Activated T-helper 1 cell treated with anti-CD3 and anti-CD28 coated beads, Interleukin-12 subunit alpha, Interleukin-12 subunit beta, Interleukin-2, Interleukin-4 antibody, amounts not matched to agents 30 ng/mL and 10 ng/mL and 1 ng/mL, durations not matched to agents 14 hours and 24 hours and 36 hours (primary cell): ENCODE measurements at regions not wholly inside any gene's neighbourhood (a gene's known extent, or its start where the extent isn't known, plus 50 kb on each side); places are given as distances from the start of the nearest gene placed in this dataset.

Experiments
- DNase-seq: peaks from one replicate; pipeline ENCODE4 v3.0.0; 2021; ENCODE audit warnings: low spot score
- H3K27ac Mint-ChIP-seq: one replicate; pipeline ENCODE4 v1.8.0; 2021; ENCODE audit warnings: mild to moderate bottlenecking, mixed read lengths
- H3K27me3 Mint-ChIP-seq: one replicate; pipeline ENCODE4 v1.8.0; 2022; ENCODE audit warnings: mild to moderate bottlenecking, moderate library complexity, mixed read lengths; ENCODE audit not compliant: insufficient read depth
- H3K36me3 Mint-ChIP-seq: one replicate; pipeline ENCODE4 v1.8.0; 2021; ENCODE audit warnings: low read depth, mixed read lengths
- H3K4me1 Mint-ChIP-seq: one replicate; pipeline ENCODE4 v1.8.0; 2021; ENCODE audit warnings: low read depth, mixed read lengths
- H3K4me3 Mint-ChIP-seq: one replicate; pipeline ENCODE4 v1.8.0; 2021; ENCODE audit warnings: mild to moderate bottlenecking, moderate library complexity, mixed read lengths
- H3K9me3 Mint-ChIP-seq: one replicate; pipeline ENCODE4 v1.8.0; 2021; ENCODE audit warnings: mixed read lengths
- intact Hi-C: fragments of 100-400 bp; cut with micrococcal nuclease; formaldehyde crosslinking; loops from one replicate; pipeline ENCODE4 v1.15.1; 2024

DNA sequence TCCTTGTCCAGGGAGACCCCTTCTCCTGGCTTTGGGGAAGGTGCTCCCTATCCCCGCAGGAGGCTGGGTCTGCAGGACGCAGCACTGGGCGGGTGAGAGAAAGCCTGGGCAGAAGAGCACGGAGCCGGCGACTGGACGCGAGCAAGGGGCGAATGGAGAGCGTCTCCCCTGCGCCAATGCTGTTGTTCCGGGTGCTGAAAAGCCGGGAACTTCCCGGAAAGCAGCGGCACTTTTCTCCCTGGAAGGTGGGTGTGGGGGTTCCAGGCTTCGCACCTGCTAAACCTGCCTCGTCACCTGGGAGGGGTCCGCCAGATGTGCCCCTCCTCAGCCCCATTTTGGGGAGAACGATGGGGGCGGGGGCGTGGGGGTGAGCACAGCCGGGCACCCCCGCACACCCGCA lies 417.1 kb upstream of the TMTC1 start:
- H3K4me1 Mint-ChIP-seq = no peaks in the 10 kb centered on the region
- no peaks in the 10 kb centered on the region for H3K9me3 Mint-ChIP-seq
- intact Hi-C loops = no loop called here

DNA sequence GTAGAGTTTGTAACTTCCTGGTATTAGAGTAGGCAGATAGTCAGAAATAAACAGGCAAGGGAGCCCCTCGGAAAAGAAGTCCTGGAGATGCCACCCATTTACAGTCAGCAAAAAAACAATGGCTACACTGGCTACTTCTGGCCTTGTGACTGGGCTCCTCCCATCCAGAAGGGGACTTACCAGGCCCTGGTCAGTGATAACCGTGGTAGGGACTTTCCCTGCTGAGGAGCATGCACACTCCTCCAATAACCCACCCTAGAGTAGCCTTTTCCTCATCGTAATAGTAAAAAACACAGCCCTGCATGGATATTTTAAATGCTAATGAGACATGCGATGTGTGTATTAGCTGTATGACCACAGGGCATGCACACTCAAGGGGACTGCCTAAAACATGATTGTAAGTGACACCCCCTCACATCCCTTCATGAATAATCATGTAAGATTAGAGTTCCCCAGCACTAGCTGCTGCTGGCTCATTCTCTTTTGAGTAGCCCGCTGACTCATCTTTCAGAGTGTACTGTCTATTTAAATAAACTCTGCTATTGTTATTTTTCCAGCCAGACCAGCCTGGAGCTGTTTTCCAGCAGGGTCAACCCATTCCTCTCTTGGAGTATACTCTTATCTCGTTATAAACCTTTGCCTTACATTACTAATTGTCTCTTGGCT lies 413.8 kb upstream of the TMTC1 start:
- H3K36me3 Mint-ChIP-seq = no peaks in the 10 kb centered on the region
- H3K4me3 Mint-ChIP-seq = no peak overlapping the region
- DNase-seq = no peak
- peaks cover 3% of the 10 kb centered on the region for H3K27me3 Mint-ChIP-seq
- intact Hi-C loops = no loop called here
- no peaks in the 10 kb centered on the region for H3K9me3 Mint-ChIP-seq
- no peak overlapping the region for H3K27ac Mint-ChIP-seq
- H3K4me1 Mint-ChIP-seq = no peaks in the 10 kb centered on the region

More for the DNA sequence above, 417.1 kb upstream of the TMTC1 start:
- Mint-ChIP-seq H3K27ac (no peak overlapping the region), H3K27me3 (peaks cover 5% of the 10 kb centered on the region), H3K36me3 (no peaks in the 10 kb centered on the region), H3K4me3 (no peak overlapping the region)
- no peak for DNase-seq

- H3K27me3 Mint-ChIP-seq = no peaks in the 10 kb centered on the region
- no peaks in the 10 kb centered on the region for H3K4me1 Mint-ChIP-seq
- H3K27ac Mint-ChIP-seq = no peak overlapping the region
- intact Hi-C loops = no loop called here
- DNase-seq = no peak
- H3K9me3 Mint-ChIP-seq = no peaks in the 10 kb centered on the region
- no peak overlapping the region for H3K4me3 Mint-ChIP-seq
- no peaks in the 10 kb centered on the region for H3K36me3 Mint-ChIP-seq
Measured at GRCh38 chr12:30191696-30192455, 408.1 kb upstream of the TMTC1 start.

DNA sequence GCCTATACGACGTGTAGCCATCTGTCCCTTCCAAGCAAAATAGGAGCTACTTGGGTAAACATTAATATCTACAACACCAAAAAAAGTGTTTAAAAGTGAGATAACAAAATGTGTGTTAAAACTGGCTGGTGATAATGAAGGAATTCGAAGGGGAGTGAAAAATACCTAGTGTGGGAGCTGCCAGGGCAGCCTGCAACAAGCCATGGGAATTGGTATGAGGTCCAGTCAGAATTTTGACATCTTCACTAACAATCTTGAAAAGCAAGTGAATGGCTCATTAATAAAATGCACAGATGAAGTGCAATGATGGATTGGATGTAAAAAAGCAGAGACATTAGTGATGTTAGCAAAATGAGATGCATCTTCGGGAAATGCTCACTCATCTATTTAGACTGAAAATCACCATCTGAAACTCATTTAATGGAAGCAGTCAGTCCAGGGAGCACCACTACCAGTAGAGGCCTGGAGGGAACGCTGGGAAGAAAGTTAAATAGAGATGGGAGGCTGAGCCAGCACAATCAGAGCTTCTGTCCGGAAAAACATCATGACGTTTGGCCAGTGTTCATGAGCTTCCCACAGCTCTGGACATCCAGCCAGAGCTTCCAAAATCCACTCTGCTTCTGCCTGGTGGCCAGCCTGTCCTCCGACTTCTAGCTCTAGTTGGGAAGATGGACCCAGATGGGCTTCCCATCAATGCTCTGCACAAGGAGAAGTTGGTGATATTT lies 405.0 kb upstream of the TMTC1 start:
- no peak for DNase-seq
- Mint-ChIP-seq H3K27ac (no peak overlapping the region), H3K27me3 (no peaks in the 10 kb centered on the region), H3K4me1 (no peaks in the 10 kb centered on the region), H3K9me3 (no peaks in the 10 kb centered on the region), H3K4me3 (no peak overlapping the region), H3K36me3 (no peaks in the 10 kb centered on the region)
- intact Hi-C loops = no loop called here

DNA sequence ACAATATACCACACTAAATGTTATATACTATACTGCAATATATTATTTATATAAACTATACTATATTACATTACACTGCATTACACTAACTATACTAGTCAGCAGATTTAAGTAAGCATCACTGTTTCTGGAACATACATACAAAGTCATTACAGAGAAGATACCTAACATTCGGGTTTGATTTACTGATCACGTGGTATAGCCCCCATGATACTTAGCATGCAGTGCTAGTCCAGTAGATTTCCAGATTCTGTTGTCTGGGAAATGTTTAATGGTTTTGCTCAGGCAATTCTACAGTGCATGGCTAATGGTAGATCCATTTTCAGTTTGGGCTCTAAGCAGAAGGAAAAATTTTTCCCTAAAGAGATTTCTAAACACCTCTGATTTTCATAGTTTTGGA lies 403.7 kb upstream of the TMTC1 start:
- Mint-ChIP-seq H3K36me3 (no peaks in the 10 kb centered on the region), H3K4me1 (no peaks in the 10 kb centered on the region)

DNA sequence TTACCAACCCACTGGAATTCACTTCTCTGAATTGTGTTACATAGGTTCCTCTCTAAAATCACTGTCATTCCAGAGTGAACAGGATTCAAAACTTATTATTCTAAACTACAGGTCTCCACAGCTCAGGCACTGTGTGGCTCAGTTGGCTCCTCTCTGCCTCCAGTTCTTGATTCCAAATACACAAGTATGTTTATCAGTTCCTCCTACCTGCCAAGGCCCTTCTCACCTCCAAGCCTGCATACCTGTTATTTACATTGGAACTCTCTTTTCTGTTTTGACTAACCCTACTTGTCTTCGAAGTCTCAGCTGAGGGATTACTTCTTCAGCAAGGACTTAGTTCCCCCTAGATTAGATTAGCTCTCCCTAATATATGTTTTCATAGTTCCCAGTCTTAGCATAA lies 397.6 kb upstream of the TMTC1 start:
- H3K36me3 Mint-ChIP-seq = no peaks in the 10 kb centered on the region
- no peaks in the 10 kb centered on the region for H3K9me3 Mint-ChIP-seq
- H3K4me1 Mint-ChIP-seq = no peaks in the 10 kb centered on the region
- no peak overlapping the region for H3K27ac Mint-ChIP-seq
- DNase-seq = no peak
- H3K27me3 Mint-ChIP-seq = peaks cover 1% of the 10 kb centered on the region
- H3K4me3 Mint-ChIP-seq = no peak overlapping the region
- intact Hi-C loops = no loop called here

More for the DNA sequence above, 403.7 kb upstream of the TMTC1 start:
- intact Hi-C loops = no loop called here
- Mint-ChIP-seq H3K27ac (no peak overlapping the region), H3K4me3 (no peak overlapping the region), H3K27me3 (no peaks in the 10 kb centered on the region), H3K9me3 (no peaks in the 10 kb centered on the region)
- DNase-seq = no peak

DNA sequence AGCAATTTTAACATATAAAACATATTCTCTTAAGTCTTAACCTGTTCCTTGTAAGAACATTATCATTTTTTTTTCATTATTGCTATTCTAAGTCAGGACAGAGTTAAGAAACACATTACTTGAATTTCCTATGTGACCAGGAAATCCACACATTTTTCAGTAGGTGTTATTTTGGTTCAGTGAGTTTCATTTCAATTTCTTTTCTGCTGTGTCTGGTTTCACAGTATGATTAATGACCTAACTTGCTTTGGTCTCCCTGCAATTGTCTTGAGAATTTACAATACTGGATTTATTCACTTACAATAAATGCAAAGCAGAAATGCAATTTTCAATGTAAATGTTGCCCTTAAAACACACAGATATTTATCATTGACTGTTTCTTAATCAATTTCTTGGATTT lies 396.9 kb upstream of the TMTC1 start:
- Mint-ChIP-seq H3K27ac (no peak overlapping the region), H3K27me3 (peaks cover 1% of the 10 kb centered on the region), H3K4me3 (no peak overlapping the region), H3K4me1 (no peaks in the 10 kb centered on the region), H3K9me3 (no peaks in the 10 kb centered on the region), H3K36me3 (no peaks in the 10 kb centered on the region)
- DNase-seq = no peak
- intact Hi-C loops = no loop called here

DNA sequence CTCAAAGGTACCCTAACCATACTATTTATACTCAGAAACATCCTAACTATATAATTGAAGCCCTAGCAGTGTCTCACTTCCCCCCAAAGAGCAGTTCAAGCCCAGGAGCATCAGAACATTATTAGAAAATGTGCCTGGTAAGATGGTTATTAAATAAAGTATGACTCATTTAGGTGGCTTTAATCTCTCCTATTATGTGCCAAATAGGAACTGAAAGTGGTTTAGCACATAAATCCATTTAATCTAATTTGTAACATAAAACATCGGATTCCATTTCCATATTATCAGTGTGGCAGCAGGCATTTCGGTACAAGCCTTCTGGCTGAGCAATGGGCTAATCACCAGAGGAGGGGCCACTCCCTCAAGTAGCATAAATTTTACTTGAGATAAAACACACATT lies 395.2 kb upstream of the TMTC1 start:
- H3K4me3 Mint-ChIP-seq = no peak overlapping the region

DNA sequence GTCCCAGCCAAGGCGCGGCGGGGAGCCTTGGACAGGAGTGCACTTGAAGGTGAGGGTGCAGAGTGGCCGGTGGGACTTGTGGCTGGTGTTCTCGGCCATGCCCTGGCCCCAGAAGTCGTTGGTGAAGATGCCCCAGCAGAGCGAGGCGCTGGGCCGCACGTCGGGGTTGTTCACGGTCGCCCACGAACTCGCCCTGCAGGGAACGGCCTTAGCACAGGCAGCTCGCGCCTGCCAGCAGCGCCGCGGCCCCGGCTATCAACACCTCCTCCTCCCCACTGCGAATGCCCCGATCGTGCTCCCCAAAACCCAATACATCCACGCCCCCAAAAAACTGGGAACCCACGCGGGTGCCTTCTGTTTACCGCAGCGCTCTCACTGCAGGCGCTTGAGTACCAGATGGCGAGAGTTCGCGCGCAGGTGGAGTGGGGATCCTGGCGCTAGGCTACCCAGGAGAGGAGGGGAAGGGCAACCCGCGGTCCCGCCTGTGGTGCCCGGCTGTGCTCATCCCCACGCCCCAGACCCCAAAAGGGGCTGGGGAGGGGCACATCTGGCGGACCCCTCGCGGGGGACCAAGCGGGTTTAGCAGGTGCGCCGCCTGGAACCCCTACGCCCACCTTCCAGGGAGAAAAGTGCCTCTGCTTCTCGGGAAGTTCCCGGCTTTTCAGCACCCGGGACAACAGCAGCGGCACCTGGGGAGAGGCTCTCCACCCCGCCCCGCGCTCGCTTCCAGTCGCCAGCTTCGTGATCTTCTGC lies 386.3 kb upstream of the TMTC1 start:
- intact Hi-C loops = no loop called here
- Mint-ChIP-seq H3K27ac (no peak overlapping the region), H3K36me3 (no peaks in the 10 kb centered on the region)

More for the DNA sequence above, 395.2 kb upstream of the TMTC1 start:
- Mint-ChIP-seq H3K9me3 (no peaks in the 10 kb centered on the region), H3K36me3 (no peaks in the 10 kb centered on the region), H3K4me1 (no peaks in the 10 kb centered on the region), H3K27me3 (peaks cover 1% of the 10 kb centered on the region), H3K27ac (no peak overlapping the region)
- intact Hi-C loops = no loop called here
- no peak for DNase-seq

DNA sequence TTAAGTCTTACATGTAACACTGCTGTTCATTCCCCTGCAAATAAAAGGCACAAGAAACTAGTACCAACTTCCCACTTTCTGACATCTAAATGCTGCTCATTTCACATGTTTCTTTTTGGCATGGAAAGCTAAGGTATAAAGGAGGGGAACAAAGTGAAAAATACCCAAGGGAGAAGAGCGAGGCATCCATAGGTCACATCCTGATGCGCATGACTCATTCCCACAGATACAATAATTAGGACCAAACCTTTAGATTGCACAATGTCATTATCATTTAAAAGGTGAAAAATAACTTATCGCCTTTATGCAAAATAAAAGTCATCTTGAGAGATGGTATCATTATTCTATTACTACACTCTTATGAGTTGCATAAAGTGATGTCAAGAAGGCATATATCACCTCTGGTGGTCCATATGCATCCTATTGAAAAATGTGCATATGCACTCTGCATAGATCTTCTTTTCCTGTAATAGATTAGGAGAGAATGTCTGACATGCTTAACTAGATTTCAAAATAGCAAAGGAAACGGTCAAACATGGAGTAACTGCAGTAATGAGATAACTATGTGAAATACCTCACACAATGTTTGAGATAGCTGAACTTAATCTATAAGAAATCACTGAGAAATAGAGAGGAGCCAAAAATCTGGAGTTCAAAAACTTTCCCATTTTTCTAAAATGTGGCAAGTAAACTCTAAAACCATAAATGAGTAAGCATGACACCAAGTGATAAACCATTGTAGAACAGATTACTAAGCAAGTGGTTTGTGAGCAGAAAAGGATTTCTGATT lies 382.5 kb upstream of the TMTC1 start:
- H3K27ac Mint-ChIP-seq = no peak overlapping the region
- no peak for DNase-seq
- no peaks in the 10 kb centered on the region for H3K4me1 Mint-ChIP-seq
- intact Hi-C loops = no loop called here
- no peaks in the 10 kb centered on the region for H3K9me3 Mint-ChIP-seq
- no peak overlapping the region for H3K4me3 Mint-ChIP-seq
- H3K36me3 Mint-ChIP-seq = no peaks in the 10 kb centered on the region
- peaks cover 6% of the 10 kb centered on the region for H3K27me3 Mint-ChIP-seq

More for the DNA sequence above, 386.3 kb upstream of the TMTC1 start:
- Mint-ChIP-seq H3K4me1 (no peaks in the 10 kb centered on the region), H3K9me3 (no peaks in the 10 kb centered on the region), H3K4me3 (no peak overlapping the region), H3K27me3 (peaks cover 8% of the 10 kb centered on the region)
- DNase-seq = no peak

DNA sequence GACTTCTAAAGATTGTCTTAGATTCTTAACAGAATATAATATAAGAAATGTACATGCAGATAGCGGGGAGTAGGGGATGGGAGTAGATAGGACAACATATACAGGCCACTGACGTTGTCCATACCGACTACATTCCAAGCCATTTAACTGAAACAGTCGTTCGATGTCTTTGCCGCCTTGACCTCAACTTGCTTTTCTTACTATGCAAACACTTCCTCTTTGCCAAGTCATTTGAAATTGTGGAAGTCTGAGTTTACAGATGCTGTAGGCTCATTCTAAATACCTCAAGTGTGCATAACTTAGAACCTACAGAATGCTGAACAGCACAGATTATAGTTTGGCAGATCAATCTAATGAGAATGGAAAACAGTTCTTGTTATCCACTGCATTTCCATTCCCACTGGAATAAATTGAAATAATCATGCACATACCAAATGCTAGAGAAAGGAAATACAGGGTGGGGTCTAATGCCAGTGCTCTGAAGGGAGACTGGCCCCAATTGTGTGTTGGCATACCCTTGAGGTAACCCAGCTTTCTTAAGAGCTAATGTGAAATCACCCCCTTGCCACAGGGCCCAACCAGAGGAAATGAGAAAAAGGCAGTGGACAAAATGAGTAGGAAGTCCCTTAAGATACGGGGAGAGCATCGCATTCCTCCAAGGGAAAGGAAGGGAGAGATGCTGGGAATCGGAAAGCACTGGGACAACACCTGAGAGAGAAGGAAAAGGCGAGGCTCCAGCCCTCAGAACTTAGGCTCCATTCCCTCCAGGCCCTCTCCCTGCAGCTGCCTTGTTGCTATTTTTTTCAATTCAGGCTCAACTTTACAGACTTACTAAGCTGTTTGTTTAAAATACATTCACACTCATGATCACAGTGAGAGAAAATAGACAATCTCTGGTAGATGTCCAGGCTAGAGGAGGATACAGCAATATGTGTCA lies 380.9 kb upstream of the TMTC1 start:
- Mint-ChIP-seq H3K27ac (no peak overlapping the region), H3K27me3 (no peaks in the 10 kb centered on the region), H3K4me3 (no peak overlapping the region), H3K36me3 (no peaks in the 10 kb centered on the region), H3K9me3 (no peaks in the 10 kb centered on the region), H3K4me1 (no peaks in the 10 kb centered on the region)
- no peak for DNase-seq
- intact Hi-C loops = no loop called here
